ENCODE measurements at regions not wholly inside any gene's neighbourhood (a gene's known extent, or its start where the extent isn't known, plus 50 kb on each side); places are given as distances from the start of the nearest gene placed in this dataset.

DNA sequence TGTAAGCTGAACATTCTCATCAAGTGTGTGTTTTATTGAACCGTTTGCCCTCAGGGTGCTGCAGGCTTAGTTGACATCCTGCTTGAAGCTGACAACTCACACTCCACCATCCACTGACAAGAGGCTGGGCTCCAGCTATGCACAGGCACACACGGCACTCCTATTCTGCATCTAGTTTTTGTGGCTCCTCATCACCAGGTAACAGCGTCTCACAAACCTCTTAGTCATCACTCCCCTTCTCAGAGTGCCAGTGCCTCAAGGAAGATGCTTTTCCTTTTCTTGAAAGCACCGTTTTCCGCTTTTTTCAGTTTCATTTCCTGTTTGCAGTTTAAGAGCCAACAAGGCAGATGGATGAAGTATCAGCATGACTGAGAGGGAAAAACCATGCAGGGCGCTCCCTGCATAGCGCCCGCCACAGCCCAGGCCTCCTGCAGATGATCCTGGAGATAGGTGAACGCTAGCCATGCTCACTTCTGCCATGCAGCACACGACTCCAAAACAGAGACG is 491.2 kb downstream of the COG6 start:
- no peak for DNase-seq (ENCODE audit: low read depth)

DNA sequence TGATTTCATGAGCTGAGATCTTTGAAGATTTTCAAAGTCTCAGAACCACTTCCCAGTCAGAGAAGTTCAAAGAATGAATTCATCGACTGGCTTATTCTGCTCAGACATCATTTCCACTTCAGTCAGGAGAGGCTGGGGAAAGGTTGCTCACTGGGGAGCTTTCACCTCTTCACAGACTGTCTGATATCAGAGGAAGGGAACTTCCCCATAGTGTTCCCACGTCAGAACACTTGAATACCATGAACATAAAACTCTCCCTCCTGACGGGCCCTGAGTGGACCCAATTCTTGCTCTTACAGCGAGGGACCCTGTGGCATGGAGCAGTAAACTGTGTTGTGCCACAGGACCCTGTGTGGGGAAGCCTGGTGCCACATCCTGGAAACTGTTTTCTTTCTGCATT is 492.6 kb downstream of the COG6 start:
- DNase-seq (ENCODE audit: low read depth), result no peak

- DNase-seq (ENCODE audit: low read depth), result no peak
Measured at GRCh38 chr13:40148742-40149141, 493.3 kb downstream of the COG6 start.

GRCh38 chr13:40149611-40150274 is 494.3 kb downstream of the COG6 start:
- DNase-seq (ENCODE audit: low read depth), result no peak

- DNase-seq (ENCODE audit: low read depth), result no peak
Measured at GRCh38 chr13:40151673-40152072, 496.2 kb downstream of the COG6 start.

DNA sequence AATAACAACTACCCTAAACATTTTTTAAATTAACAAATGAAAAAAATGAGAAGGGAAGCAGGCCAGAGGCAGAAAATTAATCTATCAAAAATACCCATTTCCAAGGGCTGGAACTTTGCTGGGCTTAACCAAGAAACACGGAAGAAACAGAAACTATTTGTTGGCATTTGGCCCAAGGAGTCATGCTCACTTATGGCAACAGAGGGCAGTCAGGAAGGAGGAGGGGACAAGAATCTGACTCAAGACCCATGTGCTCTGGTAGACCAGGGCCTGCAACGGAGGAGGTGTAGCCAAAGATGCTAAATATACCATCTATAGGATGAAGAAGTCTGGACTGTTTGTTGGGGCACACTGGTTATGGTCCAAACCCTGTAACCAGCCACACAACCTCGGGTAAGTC is 496.7 kb downstream of the COG6 start:
- DNase-seq (ENCODE audit: low read depth), result no peak

- DNase-seq (ENCODE audit: low read depth), result no peak
Measured at GRCh38 chr13:40152922-40153321, 497.5 kb downstream of the COG6 start.

- DNase-seq (ENCODE audit: low read depth), result no peak
Measured at GRCh38 chr13:40153516-40153915, 498.1 kb downstream of the COG6 start.

GRCh38 chr13:40155201-40155600 is 499.7 kb downstream of the COG6 start:
- DNase-seq (ENCODE audit: low read depth), result no peak

GRCh38 chr13:40158218-40158617 is 502.8 kb downstream of the COG6 start:
- DNase-seq (ENCODE audit: low read depth), result no peak

DNA sequence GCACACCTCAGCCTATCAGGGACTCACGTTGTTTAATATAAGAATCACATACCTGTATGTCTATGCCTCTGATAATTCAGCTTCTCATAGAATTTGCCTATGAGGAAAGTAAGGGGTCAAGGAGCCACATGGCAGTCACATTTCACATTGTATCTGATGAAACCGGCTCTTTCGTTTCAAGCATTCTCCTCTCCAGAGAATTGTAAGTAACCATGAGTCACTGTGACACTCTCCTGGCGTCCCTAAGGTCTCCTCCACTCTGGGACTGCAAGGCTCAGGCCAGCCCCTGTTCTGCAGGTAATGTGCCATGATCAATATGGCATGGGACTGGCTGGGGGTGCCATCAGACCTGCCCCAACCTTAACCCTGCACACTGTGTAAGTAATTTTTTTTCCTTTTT is 503.3 kb downstream of the COG6 start:
- DNase-seq (ENCODE audit: low read depth), result no peak

DNA sequence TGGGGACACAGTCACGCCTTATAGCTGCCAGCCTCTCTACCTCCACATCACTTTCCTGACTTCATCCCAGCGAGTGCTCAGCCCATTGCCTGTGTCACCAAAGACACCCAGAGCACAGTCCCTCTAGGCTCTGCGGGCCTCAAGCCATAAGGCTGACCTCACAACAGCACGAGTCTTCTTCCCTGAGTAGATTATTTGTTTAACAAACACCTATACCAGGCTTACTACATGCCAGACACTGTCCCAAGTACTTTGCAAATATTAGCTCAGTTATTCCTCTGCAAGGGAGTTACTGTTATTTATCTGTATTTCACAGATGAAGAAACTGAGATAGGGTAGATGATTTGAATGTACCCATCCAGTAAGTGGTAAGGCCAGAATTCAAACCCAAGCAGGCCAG is 504.3 kb downstream of the COG6 start:
- DNase-seq (ENCODE audit: low read depth), result no peak

GRCh38 chr13:40160618-40161350 is 505.3 kb downstream of the COG6 start:
- DNase-seq (ENCODE audit: low read depth), result no peak

DNA sequence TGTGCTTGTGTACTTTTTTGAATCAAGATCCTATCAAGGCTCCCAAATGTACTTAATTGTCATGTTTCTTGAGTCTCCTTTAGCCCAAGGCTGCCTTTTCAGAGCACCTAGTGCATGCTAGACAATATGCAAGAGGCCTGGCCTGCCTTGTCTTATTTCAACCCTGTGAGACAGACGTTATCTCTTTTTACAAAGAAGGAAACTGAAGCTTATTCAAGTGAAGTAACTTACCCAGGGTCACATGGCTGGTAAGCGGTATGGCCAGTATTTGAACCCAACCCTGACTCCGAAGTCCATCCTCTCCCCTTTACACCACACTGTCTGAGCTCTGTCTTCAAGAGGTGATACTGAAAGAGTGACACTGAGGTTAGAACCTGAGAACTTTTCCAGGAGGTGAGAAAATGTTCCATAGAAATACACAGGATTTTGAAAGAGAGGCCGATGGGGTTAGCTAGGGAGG is 505.1 kb downstream of the FOXO1 start:
- no peak for DNase-seq (ENCODE audit: low read depth)

GRCh38 chr13:40161931-40162330 is 504.5 kb downstream of the FOXO1 start:
- no peak for DNase-seq (ENCODE audit: low read depth)

GRCh38 chr13:40163066-40164000 is 503.1 kb downstream of the FOXO1 start:
- no peak for DNase-seq (ENCODE audit: low read depth)

GRCh38 chr13:40164133-40164532 is 502.3 kb downstream of the FOXO1 start:
- DNase-seq (ENCODE audit: low read depth), result no peak

DNA sequence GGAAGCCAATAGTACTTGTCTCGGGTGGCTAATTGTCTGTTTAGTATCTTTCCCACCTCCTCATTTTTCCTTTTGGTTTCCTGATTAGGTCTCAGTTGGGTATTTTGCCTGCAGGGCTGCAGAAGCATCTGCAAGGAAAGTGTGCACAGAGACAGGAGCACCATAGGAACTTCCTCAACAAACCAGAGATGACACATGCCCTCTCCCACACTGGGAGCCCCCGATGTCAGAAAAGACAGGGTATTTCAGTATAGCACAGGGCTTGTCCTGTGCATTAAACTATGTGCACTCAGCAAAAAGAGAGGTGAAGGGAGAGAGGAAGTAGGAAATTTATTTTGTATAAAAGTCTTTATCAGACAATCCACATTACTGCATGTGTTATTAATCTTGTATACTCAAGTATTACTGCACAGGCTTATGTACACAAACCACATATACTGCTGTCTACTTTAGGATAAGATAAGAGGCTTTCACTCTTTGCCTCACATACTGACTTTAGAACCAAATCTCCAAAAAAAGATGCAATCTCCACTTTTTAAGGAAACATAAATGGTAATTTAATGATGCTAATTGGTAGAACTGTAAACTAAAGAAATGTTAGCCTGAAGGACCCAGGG is 501.0 kb downstream of the FOXO1 start:
- no peak for DNase-seq (ENCODE audit: low read depth)

GRCh38 chr13:40167327-40167726 is 499.1 kb downstream of the FOXO1 start:
- DNase-seq (ENCODE audit: low read depth), result no peak

DNA sequence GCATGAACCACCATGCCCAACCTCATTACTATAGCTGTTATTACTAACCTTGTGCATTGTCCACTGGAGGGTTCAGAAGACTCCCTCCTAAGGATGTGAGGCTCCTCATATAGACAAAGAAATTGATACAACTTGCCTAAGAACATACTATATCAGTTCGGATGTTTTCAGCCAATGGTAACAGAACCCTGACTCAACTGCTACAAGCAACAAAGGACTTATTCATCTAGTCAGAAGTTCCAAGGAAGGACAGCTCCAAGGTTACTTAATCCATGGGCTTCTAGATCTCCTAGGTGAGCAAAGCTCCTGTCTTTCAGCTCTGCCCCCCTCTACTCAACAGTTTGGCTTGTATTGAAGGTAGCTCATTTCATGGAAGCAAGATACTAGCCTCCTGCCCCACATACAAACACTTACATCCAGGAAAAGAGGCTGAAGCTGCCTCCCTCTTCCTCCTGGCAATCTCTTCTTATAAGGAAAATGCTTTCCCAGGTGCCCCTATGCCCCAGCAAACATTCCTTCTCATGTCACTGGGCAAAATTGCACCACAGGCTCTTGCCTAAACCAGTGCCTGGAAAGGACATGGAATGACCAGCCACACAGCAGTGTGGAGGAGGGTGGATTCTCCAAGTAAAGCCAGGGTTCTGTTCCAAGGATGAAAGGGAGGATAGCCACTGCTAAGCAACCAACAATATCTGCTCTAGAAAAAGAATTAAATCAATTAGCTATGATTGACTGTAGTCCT is 497.8 kb downstream of the FOXO1 start:
- DNase-seq (ENCODE audit: low read depth), result no peak

DNA sequence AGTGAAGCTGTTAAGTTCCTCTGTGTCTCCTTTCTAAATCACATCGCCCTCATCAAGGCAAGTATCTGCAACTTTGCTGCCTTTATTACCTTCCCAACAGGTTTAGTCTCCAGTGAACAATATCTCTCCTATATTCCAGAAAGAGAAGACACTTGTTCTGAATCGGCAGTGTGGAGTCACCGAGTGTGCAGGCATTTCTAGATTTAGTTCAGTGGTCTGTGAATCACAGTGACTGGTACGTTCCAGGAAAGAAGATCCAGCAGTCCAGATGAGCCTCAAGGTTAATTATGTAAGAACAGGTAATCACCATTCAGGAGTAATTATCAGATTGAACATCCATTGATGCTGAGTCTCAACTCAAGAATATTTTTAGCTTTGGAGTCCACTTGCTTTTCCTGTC is 497.0 kb downstream of the FOXO1 start:
- no peak for DNase-seq (ENCODE audit: low read depth)
